Adrenal gland (tissue), 5 donors: ENCODE measurements at regions not wholly inside any gene's neighbourhood (a gene's known extent, or its start where the extent isn't known, plus 50 kb on each side); places are given as distances from the start of the nearest gene placed in this dataset.

Source experiments
- POLR2A ChIP-seq, 2 donors: fragments of 450-650 bp; IDR thresholded peaks; one replicate each; pipeline ENCODE4 v1.6.1; 2017; ENCODE audit warnings: antibody characterized with exemption in 2 of 2, mild to moderate bottlenecking in 2 of 2, moderate library complexity in 1 of 2
- TF ChIP-seq, protein P1 (sequence below), 6 experiments: fragments of 450-650 bp in 4 of 6; fragments of 200-600 bp in 2 of 6; sonication (generic) in 1 of 6; IDR thresholded peaks; 1 replicate in 5 of 6; 2 replicates in 1 of 6; pipeline versions ENCODE4 v1.5.1 to v1.8.0; 2016 to 2021; ENCODE audit warnings: antibody characterized with exemption in 6 of 6, mild to moderate bottlenecking in 2 of 6, moderate library complexity in 1 of 6
- donor health status: DM: no; HTN: no; CAD: no.

DNA sequence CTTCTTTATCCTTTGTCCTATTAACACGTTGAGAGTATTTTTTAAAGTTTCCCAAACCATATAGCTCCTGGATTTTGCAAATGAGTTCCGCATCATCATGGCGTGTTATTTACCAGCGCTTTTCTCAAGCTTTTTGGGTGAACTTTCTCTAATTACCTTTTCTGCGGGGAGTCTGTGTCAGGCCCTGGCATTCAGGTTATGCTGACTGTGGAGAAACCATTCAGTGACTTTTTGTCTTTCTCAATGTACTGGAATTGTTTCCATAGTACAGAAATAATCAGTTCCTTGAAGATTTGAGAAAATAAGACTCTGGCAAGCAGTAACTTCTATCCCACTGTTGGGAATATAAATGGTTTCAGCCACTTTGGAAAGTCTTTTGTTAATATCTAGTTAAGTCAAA is 115.3 kb downstream of the CDH26 start:
- no peak for TF ChIP-seq POLR2A (IDR thresholded peaks at IDR 0.05)
- TF ChIP-seq, protein P1, sequence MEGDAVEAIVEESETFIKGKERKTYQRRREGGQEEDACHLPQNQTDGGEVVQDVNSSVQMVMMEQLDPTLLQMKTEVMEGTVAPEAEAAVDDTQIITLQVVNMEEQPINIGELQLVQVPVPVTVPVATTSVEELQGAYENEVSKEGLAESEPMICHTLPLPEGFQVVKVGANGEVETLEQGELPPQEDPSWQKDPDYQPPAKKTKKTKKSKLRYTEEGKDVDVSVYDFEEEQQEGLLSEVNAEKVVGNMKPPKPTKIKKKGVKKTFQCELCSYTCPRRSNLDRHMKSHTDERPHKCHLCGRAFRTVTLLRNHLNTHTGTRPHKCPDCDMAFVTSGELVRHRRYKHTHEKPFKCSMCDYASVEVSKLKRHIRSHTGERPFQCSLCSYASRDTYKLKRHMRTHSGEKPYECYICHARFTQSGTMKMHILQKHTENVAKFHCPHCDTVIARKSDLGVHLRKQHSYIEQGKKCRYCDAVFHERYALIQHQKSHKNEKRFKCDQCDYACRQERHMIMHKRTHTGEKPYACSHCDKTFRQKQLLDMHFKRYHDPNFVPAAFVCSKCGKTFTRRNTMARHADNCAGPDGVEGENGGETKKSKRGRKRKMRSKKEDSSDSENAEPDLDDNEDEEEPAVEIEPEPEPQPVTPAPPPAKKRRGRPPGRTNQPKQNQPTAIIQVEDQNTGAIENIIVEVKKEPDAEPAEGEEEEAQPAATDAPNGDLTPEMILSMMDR (IDR thresholded peaks at IDR 0.05) = no peak
